RWPE1 (cell line): ENCODE measurements at regions not wholly inside any gene's neighbourhood (a gene's known extent, or its start where the extent isn't known, plus 50 kb on each side); places are given as distances from the start of the nearest gene placed in this dataset.

Source experiments
- CTCF ChIA-PET: fragments of 350-600 bp; sonication (Branson Sonifier 250); formaldehyde crosslinking; extraction: SDS; loops from one replicate; lab custom pipeline; 2021; lab: Yijun Ruan, JAX
- POLR2A ChIA-PET: fragments of 400-600 bp; formaldehyde crosslinking; extraction: SDS; loops from one replicate; lab custom pipeline; 2020; ENCODE audit warnings: antibody characterized with exemption; ENCODE audit not compliant: low non-redundant PET; lab: Yijun Ruan, JAX
- DNase-seq: peaks from one replicate; pipeline ENCODE4 v3.0.0; 2012; ENCODE audit warnings: low spot score
- H3K27ac ChIP-seq: fragments of 450-650 bp; 2 replicates; pipeline ENCODE4 v1.5.1; 2017
- CTCF ChIP-seq: fragments of 450-650 bp; conservative IDR thresholded peaks from 2 replicates; pipeline ENCODE4 v1.5.1; 2017; ENCODE audit warnings: low read depth, mild to moderate bottlenecking

GRCh38 chr3:152054315-152054714 is 180.9 kb downstream of the SUCNR1 start:
- no peak for TF ChIP-seq CTCF
- POLR2A ChIA-PET, result no interaction called here
- no peak overlapping the region for H3K27ac ChIP-seq
- DNase-seq, result no peak
- CTCF ChIA-PET, result no interaction called here

GRCh38 chr3:152056073-152056472 is 182.6 kb downstream of the SUCNR1 start:
- no peak for DNase-seq
- CTCF ChIA-PET, result no interaction called here
- no peak for TF ChIP-seq CTCF
- no peak overlapping the region for H3K27ac ChIP-seq
- POLR2A ChIA-PET, result no interaction called here

- H3K27ac ChIP-seq, result no peak overlapping the region
- DNase-seq, result no peak
- no peak for TF ChIP-seq CTCF
- POLR2A ChIA-PET, result no interaction called here
- CTCF ChIA-PET, result interaction anchor here (0.8 kb wide), 1 partner anchor 83 kb away, joined by 4 read pairs; no protein-coding TSS in a partner anchor
Measured at GRCh38 chr3:152056481-152056880, 183.0 kb downstream of the SUCNR1 start.

GRCh38 chr3:152056987-152057386 is 183.5 kb downstream of the SUCNR1 start:
- ChIA-PET POLR2A (no interaction called here), CTCF (interaction anchor here (0.8 kb wide), 1 partner anchor 84 kb away, joined by 4 read pairs; no protein-coding TSS in a partner anchor)
- no peak overlapping the region for H3K27ac ChIP-seq
- DNase-seq, result no peak
- no peak for TF ChIP-seq CTCF

GRCh38 chr3:152058856-152059255 is 185.4 kb downstream of the SUCNR1 start:
- no peak for DNase-seq
- no peak overlapping the region for H3K27ac ChIP-seq
- POLR2A ChIA-PET, result no interaction called here
- TF ChIP-seq CTCF, result no peak
- CTCF ChIA-PET, result no interaction called here

- no peak for TF ChIP-seq CTCF
- ChIA-PET POLR2A (no interaction called here), CTCF (no interaction called here)
- no peak for DNase-seq
- H3K27ac ChIP-seq, result no peak overlapping the region
Measured at GRCh38 chr3:152060701-152061100, 187.3 kb downstream of the SUCNR1 start.

- ChIA-PET POLR2A (no interaction called here), CTCF (no interaction called here)
- no peak overlapping the region for H3K27ac ChIP-seq
- no peak for TF ChIP-seq CTCF
- no peak for DNase-seq
Measured at GRCh38 chr3:152061296-152061695, 187.9 kb downstream of the SUCNR1 start.
